HG02588 (cell line): ENCODE measurements at regions not wholly inside any gene's neighbourhood (a gene's known extent, or its start where the extent isn't known, plus 50 kb on each side); places are given as distances from the start of the nearest gene placed in this dataset.

ENCODE experiments used
- ATAC-seq: cut with Tn5 transposase; IDR thresholded peaks from one replicate; pipeline ENCODE4 v1.9.1; 2021; ENCODE audit warnings: mild to moderate bottlenecking, moderate library complexity; ENCODE audit not compliant: unreplicated experiment

- no peak for ATAC-seq
Measured at GRCh38 chr5:68447136-68447929, 231.8 kb downstream of the PIK3R1 start.

- no peak for ATAC-seq
Measured at GRCh38 chr5:68449380-68449779, 233.8 kb downstream of the PIK3R1 start.

- ATAC-seq = no peak
Measured at GRCh38 chr5:68450245-68450852, 234.8 kb downstream of the PIK3R1 start.

GRCh38 chr5:68452286-68452685, 236.7 kb downstream of the PIK3R1 start:
- ATAC-seq = no peak

- no peak for ATAC-seq
Measured at GRCh38 chr5:68454172-68454571, 238.6 kb downstream of the PIK3R1 start.

GRCh38 chr5:68454766-68455165, 239.2 kb downstream of the PIK3R1 start:
- no peak for ATAC-seq

- ATAC-seq = no peak
Measured at GRCh38 chr5:68455216-68455615, 239.7 kb downstream of the PIK3R1 start.

- no peak for ATAC-seq
Measured at GRCh38 chr5:68456756-68457217, 241.2 kb downstream of the PIK3R1 start.

- no peak for ATAC-seq
Measured at GRCh38 chr5:68457285-68457684, 241.7 kb downstream of the PIK3R1 start.

- no peak for ATAC-seq
Measured at GRCh38 chr5:68458416-68459021, 243.0 kb downstream of the PIK3R1 start.

GRCh38 chr5:68459093-68459809, 243.7 kb downstream of the PIK3R1 start:
- no peak for ATAC-seq

- no peak for ATAC-seq
Measured at GRCh38 chr5:68459810-68460139, 244.2 kb downstream of the PIK3R1 start.

GRCh38 chr5:68460147-68460798, 244.7 kb downstream of the PIK3R1 start:
- peak; percentile 56 for ATAC-seq

- ATAC-seq = no peak
Measured at GRCh38 chr5:68463606-68464005, 248.1 kb downstream of the PIK3R1 start.

- ATAC-seq = peak; percentile 61
Measured at GRCh38 chr5:68464424-68464823, 248.9 kb downstream of the PIK3R1 start.

- ATAC-seq = no peak
Measured at GRCh38 chr5:68465133-68465532, 249.6 kb downstream of the PIK3R1 start.

- no peak for ATAC-seq
Measured at GRCh38 chr5:68465934-68466551, 250.5 kb downstream of the PIK3R1 start.

GRCh38 chr5:68467208-68467607, 251.7 kb downstream of the PIK3R1 start:
- ATAC-seq = no peak

- ATAC-seq = no peak
Measured at GRCh38 chr5:68467794-68468193, 252.2 kb downstream of the PIK3R1 start.

GRCh38 chr5:68468322-68468721, 252.8 kb downstream of the PIK3R1 start:
- no peak for ATAC-seq
